ENCODE measurements at regions not wholly inside any gene's neighbourhood (a gene's known extent, or its start where the extent isn't known, plus 50 kb on each side); places are given as distances from the start of the nearest gene placed in this dataset.

- no peak overlapping the region for H3K27ac ChIP-seq
- H3K4me3 ChIP-seq, result no peak overlapping the region
- DNase-seq (ENCODE audit: low read depth in 1 of 2, low spot score in 1 of 2), result no peak
- CTCF ChIA-PET, result interaction anchor here (1.4 to 1.6 kb wide), 3 partner anchors 12 to 113 kb away, joined by 3 to 6 read pairs (median 4); no protein-coding TSS in a partner anchor
- no peaks in the 10 kb centered on the region for H3K4me1 ChIP-seq
- 20% methylated on average over 5 of the region's 5 CpGs for WGBS (ENCODE audit: missing lambda C conversion rate)
- POLR2A ChIA-PET, result interaction anchor here (0.6 kb wide), 1 partner anchor 100 kb away, joined by 4 read pairs; no protein-coding TSS in a partner anchor
- H3K4me2 ChIP-seq, result no peak overlapping the region
- ATAC-seq, result no peak
- TF ChIP-seq RFX5 (IDR thresholded peaks at IDR 0.05) (no peak), RNF2 (IDR thresholded peaks at IDR 0.05; ENCODE audit: borderline replicate concordance, low read depth) (no peak), EHMT2 (IDR thresholded peaks at IDR 0.05; ENCODE audit: low read depth) (no peak), KDM1A (IDR thresholded peaks at IDR 0.05; ENCODE audit: low read depth) (no peak), MAFK (IDR thresholded peaks at IDR 0.05; ENCODE audit: partially characterized antibody) (peak; percentile 16), ZNF302 (CRISPR knock-in tag; IDR thresholded peaks at IDR 0.05) (no peak)
- FAIRE-seq, result no peak
- H3K9me3 ChIP-seq, result no peaks in the 10 kb centered on the region
Measured at GRCh38 chr2:7209757-7210555, 292.7 kb downstream of the RNF144A start.

DNA sequence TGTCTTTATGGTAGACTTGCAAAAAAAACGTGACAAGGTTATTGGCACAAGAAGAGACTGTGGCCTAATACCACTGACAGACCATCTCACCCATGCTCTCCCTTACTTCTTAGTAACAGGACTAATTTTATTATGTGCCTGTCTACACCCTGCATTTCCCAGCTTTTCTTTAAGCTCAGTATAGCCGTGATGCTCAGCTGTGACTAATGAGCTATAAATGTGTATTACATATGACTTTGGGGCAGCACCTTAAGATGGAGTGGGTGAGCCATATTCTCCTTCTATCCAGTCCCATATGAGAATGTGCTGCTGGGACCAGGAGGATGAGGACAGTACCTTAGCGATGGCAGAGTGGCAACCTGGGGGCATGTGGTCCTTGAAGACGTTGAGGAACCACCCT is 293.5 kb downstream of the RNF144A start:
- ATAC-seq (no peak), FAIRE-seq (no peak), DNase-seq (ENCODE audit: low read depth in 1 of 2, low spot score in 1 of 2) (no peak)
- Histone ChIP-seq H3K4me1 (no peaks in the 10 kb centered on the region), H3K4me2 (no peak overlapping the region), H3K27ac (no peak overlapping the region), H3K4me3 (no peak overlapping the region), H3K9me3 (no peaks in the 10 kb centered on the region)
- TF ChIP-seq KDM1A (IDR thresholded peaks at IDR 0.05; ENCODE audit: low read depth) (no peak), POLR2A (IDR thresholded peaks at IDR 0.05; ENCODE audit: low read length) (no peak), BCL3 (IDR thresholded peaks at IDR 0.05) (no peak), ESRRA (IDR thresholded peaks at IDR 0.05; ENCODE audit: borderline replicate concordance, low read length) (no peak), EHF (CRISPR knock-in tag; IDR thresholded peaks at IDR 0.05) (no peak), MAZ (IDR thresholded peaks at IDR 0.05; ENCODE audit: borderline replicate concordance, low read depth, low read length) (no peak), CTCF (IDR thresholded peaks at IDR 0.05) (no peak), MYC (IDR thresholded peaks at IDR 0.05; ENCODE audit: borderline replicate concordance, low read length) (no peak)
- TF ChIP-seq, protein P1, sequence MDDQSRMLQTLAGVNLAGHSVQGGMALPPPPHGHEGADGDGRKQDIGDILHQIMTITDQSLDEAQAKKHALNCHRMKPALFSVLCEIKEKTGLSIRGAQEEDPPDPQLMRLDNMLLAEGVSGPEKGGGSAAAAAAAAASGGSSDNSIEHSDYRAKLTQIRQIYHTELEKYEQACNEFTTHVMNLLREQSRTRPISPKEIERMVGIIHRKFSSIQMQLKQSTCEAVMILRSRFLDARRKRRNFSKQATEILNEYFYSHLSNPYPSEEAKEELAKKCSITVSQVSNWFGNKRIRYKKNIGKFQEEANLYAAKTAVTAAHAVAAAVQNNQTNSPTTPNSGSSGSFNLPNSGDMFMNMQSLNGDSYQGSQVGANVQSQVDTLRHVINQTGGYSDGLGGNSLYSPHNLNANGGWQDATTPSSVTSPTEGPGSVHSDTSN (IDR thresholded peaks at IDR 0.05), result no peak
- TF ChIP-seq, protein P2, sequence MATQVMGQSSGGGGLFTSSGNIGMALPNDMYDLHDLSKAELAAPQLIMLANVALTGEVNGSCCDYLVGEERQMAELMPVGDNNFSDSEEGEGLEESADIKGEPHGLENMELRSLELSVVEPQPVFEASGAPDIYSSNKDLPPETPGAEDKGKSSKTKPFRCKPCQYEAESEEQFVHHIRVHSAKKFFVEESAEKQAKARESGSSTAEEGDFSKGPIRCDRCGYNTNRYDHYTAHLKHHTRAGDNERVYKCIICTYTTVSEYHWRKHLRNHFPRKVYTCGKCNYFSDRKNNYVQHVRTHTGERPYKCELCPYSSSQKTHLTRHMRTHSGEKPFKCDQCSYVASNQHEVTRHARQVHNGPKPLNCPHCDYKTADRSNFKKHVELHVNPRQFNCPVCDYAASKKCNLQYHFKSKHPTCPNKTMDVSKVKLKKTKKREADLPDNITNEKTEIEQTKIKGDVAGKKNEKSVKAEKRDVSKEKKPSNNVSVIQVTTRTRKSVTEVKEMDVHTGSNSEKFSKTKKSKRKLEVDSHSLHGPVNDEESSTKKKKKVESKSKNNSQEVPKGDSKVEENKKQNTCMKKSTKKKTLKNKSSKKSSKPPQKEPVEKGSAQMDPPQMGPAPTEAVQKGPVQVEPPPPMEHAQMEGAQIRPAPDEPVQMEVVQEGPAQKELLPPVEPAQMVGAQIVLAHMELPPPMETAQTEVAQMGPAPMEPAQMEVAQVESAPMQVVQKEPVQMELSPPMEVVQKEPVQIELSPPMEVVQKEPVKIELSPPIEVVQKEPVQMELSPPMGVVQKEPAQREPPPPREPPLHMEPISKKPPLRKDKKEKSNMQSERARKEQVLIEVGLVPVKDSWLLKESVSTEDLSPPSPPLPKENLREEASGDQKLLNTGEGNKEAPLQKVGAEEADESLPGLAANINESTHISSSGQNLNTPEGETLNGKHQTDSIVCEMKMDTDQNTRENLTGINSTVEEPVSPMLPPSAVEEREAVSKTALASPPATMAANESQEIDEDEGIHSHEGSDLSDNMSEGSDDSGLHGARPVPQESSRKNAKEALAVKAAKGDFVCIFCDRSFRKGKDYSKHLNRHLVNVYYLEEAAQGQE (IDR thresholded peaks at IDR 0.05), result no peak
- TF ChIP-seq, protein P3, sequence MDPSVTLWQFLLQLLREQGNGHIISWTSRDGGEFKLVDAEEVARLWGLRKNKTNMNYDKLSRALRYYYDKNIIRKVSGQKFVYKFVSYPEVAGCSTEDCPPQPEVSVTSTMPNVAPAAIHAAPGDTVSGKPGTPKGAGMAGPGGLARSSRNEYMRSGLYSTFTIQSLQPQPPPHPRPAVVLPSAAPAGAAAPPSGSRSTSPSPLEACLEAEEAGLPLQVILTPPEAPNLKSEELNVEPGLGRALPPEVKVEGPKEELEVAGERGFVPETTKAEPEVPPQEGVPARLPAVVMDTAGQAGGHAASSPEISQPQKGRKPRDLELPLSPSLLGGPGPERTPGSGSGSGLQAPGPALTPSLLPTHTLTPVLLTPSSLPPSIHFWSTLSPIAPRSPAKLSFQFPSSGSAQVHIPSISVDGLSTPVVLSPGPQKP (IDR thresholded peaks at IDR 0.05; ENCODE audit: low read depth, low read length), result no peak
- 3% methylated on average over 4 of the region's 4 CpGs for WGBS (ENCODE audit: missing lambda C conversion rate)
- POLR2A ChIA-PET, result no interaction called here
- CTCF ChIA-PET, result interaction anchor here (1.6 kb wide), 1 partner anchor 114 kb away, joined by 4 read pairs; no protein-coding TSS in a partner anchor
